NT2/D1 (cell line): ENCODE measurements at regions not wholly inside any gene's neighbourhood (a gene's known extent, or its start where the extent isn't known, plus 50 kb on each side); places are given as distances from the start of the nearest gene placed in this dataset.

ENCODE experiments used
- SUZ12 ChIP-seq: IDR thresholded peaks from 2 replicates; pipeline ENCODE4 v1.6.1; 2011; ENCODE audit not compliant: insufficient read length, insufficient read depth; ENCODE audit errors: extremely low read depth
- YY1 ChIP-seq: IDR thresholded peaks from 2 replicates; pipeline ENCODE4 v1.6.1; 2011; ENCODE audit not compliant: insufficient read length, insufficient read depth
- ZNF274 ChIP-seq: IDR thresholded peaks from 2 replicates; pipeline ENCODE4 v1.6.1; 2011; ENCODE audit warnings: mild to moderate bottlenecking, low read depth, low read length

- TF ChIP-seq YY1 (no peak), ZNF274 (no peak), SUZ12 (no peak)
These were observed 348.7 kb downstream of the NR4A2 start for GRCh38 chr2:155983845-155984244.
